GM23338 (cell line): ENCODE measurements at regions not wholly inside any gene's neighbourhood (a gene's known extent, or its start where the extent isn't known, plus 50 kb on each side); places are given as distances from the start of the nearest gene placed in this dataset.

ENCODE experiments used
- CREB1 ChIP-seq: fragments of 250-450 bp; sonication (Bioruptor Pico); IDR thresholded peaks from 2 replicates; pipeline ENCODE4 v1.5.0; 2020; ENCODE audit warnings: low read depth, mild to moderate bottlenecking, moderate library complexity
- CTCF ChIP-seq, 2 experiments: fragments of 200-600 bp in 1 of 2; sonication (generic) in 1 of 2; conservative IDR thresholded peaks; 2 replicates each; pipeline versions ENCODE4 v1.5.1 to v1.6.1; 2016 to 2017; ENCODE audit warnings: antibody characterized with exemption in 2 of 2, low read depth in 2 of 2, mild to moderate bottlenecking in 2 of 2, moderate library complexity in 1 of 2
- ETS1 ChIP-seq: IDR thresholded peaks from 2 replicates; pipeline ENCODE4 v1.6.1; 2016; ENCODE audit warnings: antibody characterized with exemption
- EZH2 ChIP-seq: fragments of 200-600 bp; sonication (generic); IDR thresholded peaks from one replicate; pipeline ENCODE4 v1.8.0; 2017; ENCODE audit warnings: antibody characterized with exemption, mild to moderate bottlenecking, low read depth; ENCODE audit not compliant: unreplicated experiment
- EZH2phosphoT487 ChIP-seq: fragments of 200-600 bp; sonication (generic); IDR thresholded peaks from one replicate; pipeline ENCODE4 v1.8.1; 2018; ENCODE audit warnings: antibody characterized with exemption; ENCODE audit not compliant: unreplicated experiment
- JUNB ChIP-seq: IDR thresholded peaks from one replicate; pipeline ENCODE4 v1.6.1; 2016; ENCODE audit warnings: antibody characterized with exemption; ENCODE audit not compliant: unreplicated experiment
- POLR2AphosphoS5 ChIP-seq: IDR thresholded peaks from 2 replicates; pipeline ENCODE4 v1.6.1; 2016; ENCODE audit warnings: antibody characterized with exemption, low read depth
- REST ChIP-seq: IDR thresholded peaks from one replicate; pipeline ENCODE4 v1.6.1; 2018; ENCODE audit warnings: antibody characterized with exemption; ENCODE audit not compliant: unreplicated experiment
- ZNF114 ChIP-seq: fragments of 250-450 bp; sonication (Bioruptor Pico); IDR thresholded peaks from 2 replicates; pipeline ENCODE4 v1.5.0; 2020; ENCODE audit warnings: mild to moderate bottlenecking, moderate library complexity
- ZNF331 ChIP-seq: fragments of 250-450 bp; sonication (Bioruptor Pico); IDR thresholded peaks from 2 replicates; pipeline ENCODE4 v1.5.0; 2020; ENCODE audit warnings: low read depth, mild to moderate bottlenecking, moderate library complexity

GRCh38 chr1:64410217-64410616 is 59.7 kb upstream of the CACHD1 start:
- no peak for TF ChIP-seq CTCF (conservative IDR thresholded peaks at IDR 0.05; ENCODE audit: low read depth in 2 of 2)
- TF ChIP-seq POLR2AphosphoS5: no peak
- TF ChIP-seq ZNF331 (CRISPR knock-in tag): no peak
- no peak for TF ChIP-seq REST
- no peak for TF ChIP-seq ZNF114 (CRISPR knock-in tag)
- TF ChIP-seq EZH2: no peak
- no peak for TF ChIP-seq JUNB
- no peak for TF ChIP-seq CREB1 (CRISPR knock-in tag)
- TF ChIP-seq EZH2phosphoT487: no peak
- no peak for TF ChIP-seq ETS1
